ENCODE measurements at regions not wholly inside any gene's neighbourhood (a gene's known extent, or its start where the extent isn't known, plus 50 kb on each side); places are given as distances from the start of the nearest gene placed in this dataset.

DNA sequence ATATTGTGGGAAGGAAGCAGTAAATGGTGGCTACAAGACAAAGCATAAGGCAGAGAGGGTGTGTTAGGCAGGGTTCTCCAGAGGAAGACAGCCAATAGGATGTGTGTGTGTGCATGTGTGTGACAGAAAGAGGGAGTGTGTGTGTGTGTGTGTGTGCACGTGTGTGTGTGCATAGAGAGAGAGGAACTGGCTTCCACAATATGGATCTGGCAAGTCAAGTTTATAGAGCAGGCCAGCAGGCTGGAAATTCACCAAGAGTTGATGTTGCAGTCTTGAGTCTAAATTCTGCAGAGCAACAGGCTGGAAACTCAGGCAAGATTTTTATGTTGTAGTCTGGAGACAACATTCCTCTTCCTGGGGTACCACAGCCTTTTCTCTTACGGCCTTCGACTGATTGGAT is 374.0 kb downstream of the TNS3 start:
- Histone ChIP-seq H2BK15ac (ENCODE audit: low read depth, low read length) (no peak overlapping the region), H3K4me1 (ENCODE audit: control insufficient read depth, insufficient read depth, low read length) (no peaks in the 10 kb centered on the region), H3K36me3 (ENCODE audit: control insufficient read depth, insufficient read depth, low read length) (no peaks in the 10 kb centered on the region), H3K4me2 (ENCODE audit: low read depth, low read length) (no peak overlapping the region), H4K5ac (ENCODE audit: low read depth, low read length) (no peak overlapping the region), H2BK20ac (ENCODE audit: low read depth, low read length) (no peak overlapping the region), H3K4ac (ENCODE audit: low read depth, low read length) (no peak overlapping the region), H2AFZ (replicated peaks; ENCODE audit: low read length, poor library complexity) (no peak overlapping the region), H3K9ac (ENCODE audit: low read depth, low read length) (no peak overlapping the region), H3K9me1 (ENCODE audit: insufficient read depth, low read length) (no peaks in the 10 kb centered on the region), H2BK120ac (ENCODE audit: low read depth, low read length) (no peak overlapping the region), H2AK9ac (replicated peaks; ENCODE audit: low read depth, low read length, poor library complexity) (no peak overlapping the region), H3K27me3 (ENCODE audit: control insufficient read depth, insufficient read depth, low read length) (peaks cover 49% of the 10 kb centered on the region), H3K23ac (ENCODE audit: low read depth, low read length) (no peak overlapping the region), H3K79me1 (ENCODE audit: low read depth in 1 of 2, low read length in 2 of 2) (no peaks in the 10 kb centered on the region), H3K27ac (ENCODE audit: insufficient read depth, low read length) (no peak overlapping the region), H3K56ac (ENCODE audit: extremely low read depth, insufficient read depth, low read length) (no peak overlapping the region), H3K18ac (ENCODE audit: low read depth, low read length) (no peak overlapping the region), H3K9me3 (ENCODE audit: control insufficient read depth, insufficient read depth, low read length) (peaks cover 7% of the 10 kb centered on the region), H4K91ac (ENCODE audit: insufficient read depth, low read depth, low read length) (no peak overlapping the region), H2BK5ac (ENCODE audit: low read depth, low read length, poor library complexity, severe bottlenecking) (no peak overlapping the region), H3K4me3 (ENCODE audit: insufficient read depth, low read depth, low read length) (no peak overlapping the region), H3K14ac (replicated peaks; ENCODE audit: low read depth, low read length) (no peak overlapping the region), H4K20me1 (ENCODE audit: insufficient read depth, low read length) (no peaks in the 10 kb centered on the region), H4K8ac (ENCODE audit: low read depth in 2 of 2, low read length in 2 of 2) (no peak overlapping the region), H2AK5ac (ENCODE audit: low read depth, low read length) (no peak overlapping the region)
- WGBS, 2 experiments (ENCODE audit: extremely low coverage in 2 of 2, insufficient read length in 1 of 2): 30% methylated on average over 2 of the region's 3 CpGs; no CpG with 5 or more reads in 1 of the 2 experiments
- ATAC-seq (ENCODE audit: low read depth) (no peak), DNase-seq (no peak)
- intact Hi-C loops (cut with micrococcal nuclease): no loop called here
- POLR2A ChIA-PET (ENCODE audit: unreplicated experiment): interaction anchor here (0.6 kb wide), 1 partner anchor 27 kb away, joined by 7 read pairs; no protein-coding TSS in a partner anchor
- CTCF ChIA-PET: no interaction called here
- in situ Hi-C loops (cut with MboI; ENCODE audit: low sequenced_read_pairs): no loop called here
- dilution Hi-C loops (cut with HindIII; ENCODE audit: low sequenced_read_pairs, unreplicated experiment): no loop called here
- TF ChIP-seq, protein P1, sequence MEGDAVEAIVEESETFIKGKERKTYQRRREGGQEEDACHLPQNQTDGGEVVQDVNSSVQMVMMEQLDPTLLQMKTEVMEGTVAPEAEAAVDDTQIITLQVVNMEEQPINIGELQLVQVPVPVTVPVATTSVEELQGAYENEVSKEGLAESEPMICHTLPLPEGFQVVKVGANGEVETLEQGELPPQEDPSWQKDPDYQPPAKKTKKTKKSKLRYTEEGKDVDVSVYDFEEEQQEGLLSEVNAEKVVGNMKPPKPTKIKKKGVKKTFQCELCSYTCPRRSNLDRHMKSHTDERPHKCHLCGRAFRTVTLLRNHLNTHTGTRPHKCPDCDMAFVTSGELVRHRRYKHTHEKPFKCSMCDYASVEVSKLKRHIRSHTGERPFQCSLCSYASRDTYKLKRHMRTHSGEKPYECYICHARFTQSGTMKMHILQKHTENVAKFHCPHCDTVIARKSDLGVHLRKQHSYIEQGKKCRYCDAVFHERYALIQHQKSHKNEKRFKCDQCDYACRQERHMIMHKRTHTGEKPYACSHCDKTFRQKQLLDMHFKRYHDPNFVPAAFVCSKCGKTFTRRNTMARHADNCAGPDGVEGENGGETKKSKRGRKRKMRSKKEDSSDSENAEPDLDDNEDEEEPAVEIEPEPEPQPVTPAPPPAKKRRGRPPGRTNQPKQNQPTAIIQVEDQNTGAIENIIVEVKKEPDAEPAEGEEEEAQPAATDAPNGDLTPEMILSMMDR (conservative IDR thresholded peaks at IDR 0.05; ENCODE audit: low read depth, low read length): no peak
- TF ChIP-seq FOS (IDR thresholded peaks at IDR 0.05; ENCODE audit: low read depth, low read length): no peak
- TF ChIP-seq MAFK (IDR thresholded peaks at IDR 0.05; ENCODE audit: low read depth, low read length): no peak
- TF ChIP-seq MXI1 (IDR thresholded peaks at IDR 0.05; ENCODE audit: borderline replicate concordance, low read depth, low read length): no peak
- BruUV-seq (replicated peaks): no TSS peak

Measured in IMR-90 (cell line).